SU-DHL-6 (cell line): ENCODE measurements at regions not wholly inside any gene's neighbourhood (a gene's known extent, or its start where the extent isn't known, plus 50 kb on each side); places are given as distances from the start of the nearest gene placed in this dataset.

ENCODE experiments used
- EZH2phosphoT487 ChIP-seq: fragments of 200-600 bp; sonication (generic), shearing (Covaris generic); conservative IDR thresholded peaks from 2 replicates; pipeline ENCODE4 v1.6.1; 2018; ENCODE audit warnings: mild to moderate bottlenecking, antibody characterized with exemption, low read length, moderate library complexity, mixed read lengths
- TF ChIP-seq, protein P1 (sequence below): fragments of 200-600 bp; sonication (generic); IDR thresholded peaks from one replicate; pipeline ENCODE4 v1.5.1; 2017; ENCODE audit warnings: antibody characterized with exemption, mild to moderate bottlenecking, low read length, moderate library complexity; ENCODE audit not compliant: insufficient read depth, poor library complexity, severe bottlenecking

DNA sequence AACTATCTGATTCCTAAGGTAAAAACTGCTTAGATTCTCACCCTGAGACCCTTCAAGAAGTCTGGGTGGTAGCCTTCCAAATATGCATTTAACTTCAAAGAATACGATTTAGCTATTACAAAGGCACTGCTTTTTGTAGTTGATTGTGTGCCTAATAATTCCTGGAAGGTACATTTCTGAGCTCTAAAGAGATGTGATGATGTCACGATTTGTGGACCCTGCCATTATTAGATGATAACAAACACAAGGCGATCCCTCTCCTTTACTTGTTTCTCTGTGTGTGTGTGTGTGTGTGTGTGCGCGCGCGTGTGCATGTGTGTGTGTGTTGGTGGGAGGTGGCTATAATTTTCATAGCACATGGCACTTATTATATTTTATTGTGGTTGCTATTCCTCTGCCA is 70.9 kb downstream of the TFPI2 start:
- TF ChIP-seq, protein P1, sequence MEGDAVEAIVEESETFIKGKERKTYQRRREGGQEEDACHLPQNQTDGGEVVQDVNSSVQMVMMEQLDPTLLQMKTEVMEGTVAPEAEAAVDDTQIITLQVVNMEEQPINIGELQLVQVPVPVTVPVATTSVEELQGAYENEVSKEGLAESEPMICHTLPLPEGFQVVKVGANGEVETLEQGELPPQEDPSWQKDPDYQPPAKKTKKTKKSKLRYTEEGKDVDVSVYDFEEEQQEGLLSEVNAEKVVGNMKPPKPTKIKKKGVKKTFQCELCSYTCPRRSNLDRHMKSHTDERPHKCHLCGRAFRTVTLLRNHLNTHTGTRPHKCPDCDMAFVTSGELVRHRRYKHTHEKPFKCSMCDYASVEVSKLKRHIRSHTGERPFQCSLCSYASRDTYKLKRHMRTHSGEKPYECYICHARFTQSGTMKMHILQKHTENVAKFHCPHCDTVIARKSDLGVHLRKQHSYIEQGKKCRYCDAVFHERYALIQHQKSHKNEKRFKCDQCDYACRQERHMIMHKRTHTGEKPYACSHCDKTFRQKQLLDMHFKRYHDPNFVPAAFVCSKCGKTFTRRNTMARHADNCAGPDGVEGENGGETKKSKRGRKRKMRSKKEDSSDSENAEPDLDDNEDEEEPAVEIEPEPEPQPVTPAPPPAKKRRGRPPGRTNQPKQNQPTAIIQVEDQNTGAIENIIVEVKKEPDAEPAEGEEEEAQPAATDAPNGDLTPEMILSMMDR = no peak
- TF ChIP-seq EZH2phosphoT487 = no peak
